ENCODE measurements at regions not wholly inside any gene's neighbourhood (a gene's known extent, or its start where the extent isn't known, plus 50 kb on each side); places are given as distances from the start of the nearest gene placed in this dataset.

DNA sequence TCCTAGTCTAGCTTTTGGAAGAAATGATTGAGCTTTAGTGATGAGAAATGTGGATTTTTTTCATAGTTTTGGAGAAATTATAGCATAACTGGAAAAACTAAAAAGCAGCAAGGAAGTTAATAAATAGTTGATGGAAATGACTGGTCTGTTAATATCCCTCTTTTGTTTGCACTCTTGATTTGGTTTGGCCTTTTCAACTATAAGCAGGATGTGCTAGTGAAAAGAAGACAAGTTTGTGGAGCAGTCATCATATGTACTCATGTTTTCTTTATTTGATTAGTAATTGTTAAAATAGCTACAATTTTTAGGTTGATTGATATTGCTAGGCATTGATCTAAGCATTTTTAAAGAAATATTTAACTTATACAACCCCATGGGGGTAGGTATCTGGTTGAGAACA lies 374.7 kb downstream of the TAF11L14 start:
- TF ChIP-seq POLR2A (IDR thresholded peaks at IDR 0.05), result no peak
- TF ChIP-seq, protein P1, sequence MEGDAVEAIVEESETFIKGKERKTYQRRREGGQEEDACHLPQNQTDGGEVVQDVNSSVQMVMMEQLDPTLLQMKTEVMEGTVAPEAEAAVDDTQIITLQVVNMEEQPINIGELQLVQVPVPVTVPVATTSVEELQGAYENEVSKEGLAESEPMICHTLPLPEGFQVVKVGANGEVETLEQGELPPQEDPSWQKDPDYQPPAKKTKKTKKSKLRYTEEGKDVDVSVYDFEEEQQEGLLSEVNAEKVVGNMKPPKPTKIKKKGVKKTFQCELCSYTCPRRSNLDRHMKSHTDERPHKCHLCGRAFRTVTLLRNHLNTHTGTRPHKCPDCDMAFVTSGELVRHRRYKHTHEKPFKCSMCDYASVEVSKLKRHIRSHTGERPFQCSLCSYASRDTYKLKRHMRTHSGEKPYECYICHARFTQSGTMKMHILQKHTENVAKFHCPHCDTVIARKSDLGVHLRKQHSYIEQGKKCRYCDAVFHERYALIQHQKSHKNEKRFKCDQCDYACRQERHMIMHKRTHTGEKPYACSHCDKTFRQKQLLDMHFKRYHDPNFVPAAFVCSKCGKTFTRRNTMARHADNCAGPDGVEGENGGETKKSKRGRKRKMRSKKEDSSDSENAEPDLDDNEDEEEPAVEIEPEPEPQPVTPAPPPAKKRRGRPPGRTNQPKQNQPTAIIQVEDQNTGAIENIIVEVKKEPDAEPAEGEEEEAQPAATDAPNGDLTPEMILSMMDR (IDR thresholded peaks at IDR 0.05), result no peak
